ENCODE measurements at regions not wholly inside any gene's neighbourhood (a gene's known extent, or its start where the extent isn't known, plus 50 kb on each side); places are given as distances from the start of the nearest gene placed in this dataset.

- no peak for DNase-seq
Observed at GRCh38 chr4:34193451-34194154, 2050.7 kb downstream of the ARAP2 start.

DNA sequence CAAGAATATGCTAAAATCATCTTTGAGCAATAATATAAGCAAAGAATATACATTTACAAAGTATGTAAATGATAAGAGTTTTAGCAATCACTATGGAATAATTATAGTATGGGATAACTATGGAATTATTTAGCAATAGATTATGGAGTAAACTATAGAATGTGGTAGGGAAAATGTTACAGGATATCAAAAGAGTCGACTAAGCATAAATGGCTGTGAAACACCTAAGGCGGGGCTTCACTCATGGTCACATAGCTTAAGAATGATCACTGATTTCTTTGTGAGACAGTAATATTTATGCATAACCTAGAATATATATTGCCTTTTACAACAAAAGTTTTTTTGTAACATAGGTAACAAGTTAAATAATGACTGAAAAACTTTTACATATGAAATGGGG, 2049.7 kb downstream of the ARAP2 start:
- no peak for DNase-seq

GRCh38 chr4:34196375-34196774, 2047.9 kb downstream of the ARAP2 start:
- DNase-seq = no peak

GRCh38 chr4:34198966-34199365, 2045.3 kb downstream of the ARAP2 start:
- DNase-seq = no peak

DNA sequence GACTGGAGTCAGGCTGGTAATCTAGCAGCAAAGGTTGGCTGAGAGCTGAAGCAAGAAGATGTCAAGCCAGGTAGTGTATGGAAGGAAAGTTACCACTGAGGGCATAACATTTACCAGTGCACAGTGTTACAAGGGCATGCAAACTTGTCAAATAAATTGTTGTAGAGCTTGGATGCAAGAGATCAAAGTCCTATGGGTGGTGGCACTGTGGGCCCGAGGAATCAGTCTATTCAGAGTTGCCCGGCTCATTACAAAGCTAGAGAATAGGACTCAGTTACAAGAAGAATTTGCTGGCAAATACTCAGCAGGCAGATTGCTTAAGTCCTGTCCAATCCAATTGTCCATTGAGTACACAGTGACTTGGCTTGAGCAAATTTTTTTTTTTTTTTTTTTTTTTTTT, 2043.8 kb downstream of the ARAP2 start:
- DNase-seq = no peak

- DNase-seq = no peak
Observed at GRCh38 chr4:34202154-34202553, 2042.2 kb downstream of the ARAP2 start.

- DNase-seq = no peak
Observed at GRCh38 chr4:34220601-34221000, 2023.7 kb downstream of the ARAP2 start.

DNA sequence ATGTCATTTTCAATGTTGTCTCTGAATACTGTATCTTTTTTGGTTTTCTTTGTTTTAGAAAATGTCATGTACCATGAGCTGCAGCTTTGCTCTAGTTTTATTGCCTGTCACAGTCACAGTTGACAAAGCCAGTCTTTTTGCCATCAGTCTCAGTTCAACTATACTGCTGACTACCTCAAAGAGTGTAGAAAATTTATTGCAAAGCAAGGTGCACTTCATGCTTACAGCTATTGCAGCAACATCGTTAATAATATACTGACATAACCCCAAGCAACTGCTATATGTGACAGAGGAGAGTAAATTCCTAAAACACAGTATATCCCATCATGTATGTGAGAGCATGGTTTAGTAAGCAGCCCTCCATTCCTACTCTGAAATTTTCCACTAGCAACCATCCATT, 2022.3 kb downstream of the ARAP2 start:
- DNase-seq = no peak

DNA sequence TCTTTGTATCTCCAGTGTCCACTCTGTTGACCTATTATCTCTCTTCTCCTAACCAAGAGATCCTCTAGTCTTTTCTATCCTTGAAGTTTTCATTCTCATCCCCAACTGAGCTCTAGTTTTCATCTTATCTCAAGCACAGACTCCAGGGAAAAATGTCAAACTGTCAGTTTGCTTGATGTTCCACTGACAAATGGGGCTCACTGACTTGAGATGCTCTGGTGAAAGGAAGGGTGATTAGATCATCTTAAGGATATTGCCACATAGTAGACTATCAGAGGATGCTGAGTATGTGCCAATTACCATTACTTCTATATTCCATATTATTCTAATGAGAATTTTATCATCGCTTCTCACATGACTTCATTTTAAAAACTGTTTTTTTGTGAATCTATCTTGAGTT, 2008.2 kb downstream of the ARAP2 start:
- DNase-seq = no peak

DNA sequence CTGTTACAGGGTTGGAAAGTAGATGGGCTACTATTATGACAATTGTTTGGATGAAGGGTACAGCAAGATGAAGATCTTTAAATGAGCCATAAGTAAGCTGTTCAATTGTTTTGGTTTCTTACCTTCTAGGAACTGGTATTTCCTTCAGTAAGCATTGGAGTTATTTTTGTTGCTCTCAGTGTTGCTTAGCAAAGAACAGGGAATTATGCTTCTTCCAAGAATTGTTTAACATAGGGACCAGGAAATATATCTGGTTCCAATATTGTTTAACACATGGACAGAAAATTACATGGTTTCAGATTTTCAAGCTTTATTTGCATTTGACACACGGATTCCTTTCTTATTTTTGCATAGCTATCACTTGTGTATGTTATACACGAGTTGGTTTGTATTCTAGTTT, 1999.0 kb downstream of the ARAP2 start:
- no peak for DNase-seq

DNA sequence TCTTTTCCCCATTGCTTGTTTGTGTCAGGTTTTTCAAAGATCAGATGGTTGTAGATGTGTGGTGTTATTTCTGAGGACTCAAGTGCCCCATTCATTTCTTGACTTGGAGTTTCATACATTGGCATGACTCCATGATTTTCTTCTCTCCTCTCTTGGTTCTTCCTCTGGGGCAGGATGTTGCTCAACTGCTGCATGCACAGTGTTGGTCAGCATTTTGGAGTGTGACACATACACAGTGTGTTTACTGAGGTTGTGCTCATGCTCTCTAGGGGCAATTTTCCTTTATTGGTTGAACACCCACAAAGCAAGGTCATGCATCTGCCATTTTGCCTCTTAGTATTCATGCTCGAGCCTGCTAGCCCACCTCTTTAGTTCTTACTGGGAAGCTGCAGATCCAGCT, 1993.8 kb downstream of the ARAP2 start:
- DNase-seq = no peak

GRCh38 chr4:34253239-34253638, 1991.1 kb downstream of the ARAP2 start:
- no peak for DNase-seq

GRCh38 chr4:34258176-34258575, 1986.1 kb downstream of the ARAP2 start:
- DNase-seq = peak in 1 of 2 experiments; percentile 10

DNA sequence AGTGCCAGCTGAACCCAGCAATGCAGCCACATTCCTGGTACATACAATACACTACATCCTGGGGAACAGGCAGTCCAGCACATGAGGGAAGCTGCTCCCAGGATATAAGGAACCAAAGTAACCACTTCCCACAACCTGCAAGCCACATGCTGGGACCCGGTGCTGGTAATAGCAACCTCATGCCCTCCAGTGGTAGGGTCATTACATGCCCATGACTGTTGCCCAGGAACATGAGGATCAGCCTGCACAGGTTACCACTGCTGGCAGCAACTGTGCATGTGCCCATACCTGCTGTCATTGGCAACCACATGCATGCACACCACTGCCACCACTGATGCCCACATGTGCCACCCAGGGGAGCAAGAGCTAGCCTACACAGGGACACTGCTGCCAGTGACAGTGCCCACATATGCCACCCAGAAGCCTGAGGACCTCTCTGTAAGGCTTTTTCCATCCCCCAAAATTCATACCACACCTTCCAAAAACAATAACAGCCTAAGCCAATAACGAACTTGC, 1982.5 kb downstream of the ARAP2 start:
- DNase-seq = no peak

GRCh38 chr4:34269613-34270012, 1974.7 kb downstream of the ARAP2 start:
- DNase-seq = no peak

- no peak for DNase-seq
Observed at GRCh38 chr4:34271479-34272355, 1972.6 kb downstream of the ARAP2 start.

GRCh38 chr4:34279011-34279410, 1965.3 kb downstream of the ARAP2 start:
- no peak for DNase-seq

DNA sequence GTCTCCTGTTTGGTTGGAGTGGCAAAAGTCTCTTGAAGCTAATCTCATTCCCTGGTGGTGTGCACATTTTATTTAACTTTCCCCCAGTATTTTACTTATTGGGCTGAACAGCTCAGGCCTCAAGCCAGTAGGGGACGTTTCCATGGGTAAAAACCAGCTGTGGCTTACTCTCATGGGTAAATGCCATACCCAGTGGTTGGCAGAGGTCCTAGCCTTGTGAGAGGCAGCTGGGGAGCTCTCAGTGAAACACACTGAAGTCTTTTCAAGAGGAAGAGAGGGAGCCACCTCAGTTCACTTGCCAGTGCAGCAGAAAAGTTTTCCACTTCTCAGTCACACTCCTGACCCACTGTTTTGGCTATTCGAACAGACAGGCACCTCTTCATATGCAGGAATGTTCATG, 1964.2 kb downstream of the ARAP2 start:
- no peak for DNase-seq

DNA sequence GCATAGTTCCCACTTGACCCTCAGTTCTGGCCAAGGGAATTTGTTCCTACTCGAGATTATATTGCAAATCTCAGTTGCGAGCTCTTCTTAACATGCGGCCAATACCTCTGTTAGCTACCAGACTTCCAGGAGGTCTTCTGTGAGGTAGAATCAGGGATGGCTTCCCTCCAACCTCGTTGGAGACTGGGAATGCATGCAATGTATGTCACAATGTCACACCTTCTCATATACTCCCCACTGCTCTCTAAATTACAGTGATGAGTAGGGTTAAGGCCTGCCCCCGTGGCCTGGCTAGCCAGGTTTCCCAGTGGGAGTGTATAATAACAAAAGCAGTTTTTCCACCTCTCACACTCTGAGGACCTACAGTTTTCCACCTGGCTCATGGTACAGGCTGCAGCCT, 1962.5 kb downstream of the ARAP2 start:
- DNase-seq = no peak

DNA sequence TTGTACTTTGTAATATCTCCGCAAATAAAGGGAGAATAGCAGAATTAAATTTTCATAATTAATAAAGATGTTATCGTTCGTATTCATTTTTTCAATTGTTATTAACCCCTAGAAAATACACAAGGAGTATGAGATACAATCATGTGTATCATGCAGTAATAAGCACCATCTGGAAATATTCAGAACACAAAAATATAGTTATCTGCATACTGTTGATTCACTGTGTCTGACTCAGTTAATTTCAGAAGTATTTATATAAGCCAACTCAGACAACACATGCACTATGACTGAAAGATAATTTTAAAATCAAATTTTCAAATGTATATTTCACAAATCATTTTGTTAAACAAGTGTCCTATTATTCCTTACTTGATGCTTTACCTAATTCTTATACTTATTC, 1954.8 kb downstream of the ARAP2 start:
- DNase-seq = no peak

GRCh38 chr4:34289962-34290361, 1954.4 kb downstream of the ARAP2 start:
- no peak for DNase-seq

- DNase-seq = no peak
Observed at GRCh38 chr4:34293459-34293858, 1950.9 kb downstream of the ARAP2 start.

DNA sequence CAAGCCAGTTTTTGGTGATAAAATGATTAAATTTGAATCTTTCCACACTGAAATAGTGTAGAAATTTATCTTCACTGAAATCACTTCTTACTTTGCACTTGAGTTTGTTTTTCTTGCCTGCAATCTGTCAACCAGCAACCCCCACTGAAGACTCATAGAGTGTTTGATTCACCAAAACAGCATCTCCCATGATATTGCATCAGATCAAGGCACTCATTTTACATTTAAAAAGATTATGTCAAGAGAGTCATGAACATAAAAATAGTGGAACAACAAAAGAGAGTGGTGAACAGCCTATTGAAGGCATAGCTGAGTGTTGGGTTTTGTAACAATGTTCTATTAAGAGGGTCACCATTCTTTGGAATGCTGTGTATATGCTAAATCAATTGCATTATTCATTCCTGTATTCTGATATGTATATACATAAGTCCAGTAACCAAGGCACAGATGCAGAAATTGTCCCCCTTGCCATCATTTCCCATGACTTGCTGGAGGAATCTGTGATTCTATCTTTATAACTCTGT, 1934.9 kb downstream of the ARAP2 start:
- DNase-seq = no peak

DNA sequence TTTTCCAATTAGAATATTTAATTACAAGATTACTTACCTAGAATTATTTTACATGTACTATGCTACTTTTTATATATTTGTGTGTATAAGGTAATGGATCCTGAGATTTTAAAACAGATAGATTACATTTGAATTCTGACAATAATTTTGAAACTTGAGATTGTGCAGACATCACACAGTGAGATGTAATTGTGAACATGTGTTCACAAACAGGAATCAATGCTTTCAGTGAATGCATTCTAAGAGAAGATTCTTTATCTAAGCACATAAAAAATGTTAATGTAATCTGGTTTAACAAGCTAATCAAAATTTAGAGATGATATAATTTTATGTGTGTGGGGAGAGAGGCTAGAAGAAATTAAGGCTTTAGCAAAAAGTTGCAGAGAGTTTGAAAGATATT, 1925.5 kb downstream of the ARAP2 start:
- DNase-seq = no peak
